ENCODE measurements at regions not wholly inside any gene's neighbourhood (a gene's known extent, or its start where the extent isn't known, plus 50 kb on each side); places are given as distances from the start of the nearest gene placed in this dataset.
"Not testable (repeated sequence)": the region's sequence is repeated elsewhere in the genome, so short reads cannot be mapped to it uniquely, and the experiment has no call there.

GRCh38 chr2:194672994-194673393 is 984.0 kb upstream of the SLC39A10 start:
- no peak for DNase-seq (ENCODE audit: low read depth)

- DNase-seq (ENCODE audit: low read depth): no peak
Observed at GRCh38 chr2:194661431-194661830, 995.6 kb upstream of the SLC39A10 start.

- DNase-seq (ENCODE audit: low read depth): not testable (repeated sequence)
Observed at GRCh38 chr2:194639057-194639456, 1018.0 kb upstream of the SLC39A10 start.

GRCh38 chr2:194621945-194622344 is 1035.1 kb upstream of the SLC39A10 start:
- no peak for DNase-seq (ENCODE audit: low read depth)

GRCh38 chr2:194619366-194619765 is 1037.7 kb upstream of the SLC39A10 start:
- DNase-seq (ENCODE audit: low read depth): no peak

- DNase-seq (ENCODE audit: low read depth): no peak
Observed at GRCh38 chr2:194618432-194618831, 1038.6 kb upstream of the SLC39A10 start.

GRCh38 chr2:194616334-194616733 is 1040.7 kb upstream of the SLC39A10 start:
- no peak for DNase-seq (ENCODE audit: low read depth)

GRCh38 chr2:194610297-194610696 is 1046.7 kb upstream of the SLC39A10 start:
- no peak for DNase-seq (ENCODE audit: low read depth)

- DNase-seq (ENCODE audit: low read depth): no peak
Observed at GRCh38 chr2:194603429-194603828, 1053.6 kb upstream of the SLC39A10 start.

GRCh38 chr2:194602750-194603149 is 1054.3 kb upstream of the SLC39A10 start:
- DNase-seq (ENCODE audit: low read depth): no peak

GRCh38 chr2:194591192-194591591 is 1065.8 kb upstream of the SLC39A10 start:
- no peak for DNase-seq (ENCODE audit: low read depth)

GRCh38 chr2:194587739-194588270 is 1069.2 kb upstream of the SLC39A10 start:
- no peak for DNase-seq (ENCODE audit: low read depth)

- no peak for DNase-seq (ENCODE audit: low read depth)
Observed at GRCh38 chr2:194567661-194568017, 1089.4 kb upstream of the SLC39A10 start.

GRCh38 chr2:194566907-194567660 is 1089.9 kb upstream of the SLC39A10 start:
- no peak for DNase-seq (ENCODE audit: low read depth)

- no peak for DNase-seq (ENCODE audit: low read depth)
Observed at GRCh38 chr2:194564422-194564821, 1092.6 kb upstream of the SLC39A10 start.

- no peak for DNase-seq (ENCODE audit: low read depth)
Observed at GRCh38 chr2:194562329-194562728, 1094.7 kb upstream of the SLC39A10 start.

GRCh38 chr2:194559964-194560363 is 1097.1 kb upstream of the SLC39A10 start:
- no peak for DNase-seq (ENCODE audit: low read depth)

- DNase-seq (ENCODE audit: low read depth): no peak
Observed at GRCh38 chr2:194559523-194559922, 1097.5 kb upstream of the SLC39A10 start.

- DNase-seq (ENCODE audit: low read depth): no peak
Observed at GRCh38 chr2:194557993-194558392, 1099.0 kb upstream of the SLC39A10 start.

- no peak for DNase-seq (ENCODE audit: low read depth)
Observed at GRCh38 chr2:194556629-194557028, 1100.4 kb upstream of the SLC39A10 start.

GRCh38 chr2:194553980-194554379 is 1103.0 kb upstream of the SLC39A10 start:
- no peak for DNase-seq (ENCODE audit: low read depth)

GRCh38 chr2:194550702-194551101 is 1106.3 kb upstream of the SLC39A10 start:
- DNase-seq (ENCODE audit: low read depth): no peak

- DNase-seq (ENCODE audit: low read depth): no peak
Observed at GRCh38 chr2:194549387-194549786, 1107.6 kb upstream of the SLC39A10 start.

- no peak for DNase-seq (ENCODE audit: low read depth)
Observed at GRCh38 chr2:194545978-194546377, 1111.0 kb upstream of the SLC39A10 start.

All from stimulated activated CD8-positive, alpha-beta memory T cell treated with anti-CD3 and anti-CD28 coated beads, Interleukin-4, amount 100 ng/mL, for 24 hours (primary cell).